GM19452 (cell line): ENCODE measurements at regions not wholly inside any gene's neighbourhood (a gene's known extent, or its start where the extent isn't known, plus 50 kb on each side); places are given as distances from the start of the nearest gene placed in this dataset.

Experiments used
- ATAC-seq: cut with Tn5 transposase; IDR thresholded peaks from one replicate; pipeline ENCODE4 v1.9.1; 2021; ENCODE audit not compliant: unreplicated experiment

DNA sequence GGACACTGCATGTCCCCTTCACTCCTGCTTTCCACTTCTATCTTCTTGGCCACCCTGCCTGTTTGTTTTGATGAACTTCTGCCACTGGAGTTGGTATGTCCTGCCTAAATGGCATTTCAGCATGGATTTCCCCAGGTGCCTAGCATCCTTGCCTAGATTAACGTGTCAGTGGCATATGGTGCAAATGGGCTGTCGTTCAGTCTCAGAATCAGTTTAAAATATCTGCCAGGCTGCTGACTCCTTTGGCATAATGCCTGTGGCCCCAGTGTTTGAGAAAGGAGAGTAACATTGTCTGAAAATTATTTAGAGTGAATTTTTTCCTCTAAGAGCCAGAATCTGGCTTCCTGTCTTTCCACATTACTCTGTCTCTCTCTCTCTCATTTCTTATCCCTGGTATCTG lies 64.9 kb upstream of the BARHL2 start:
- ATAC-seq = no peak

DNA sequence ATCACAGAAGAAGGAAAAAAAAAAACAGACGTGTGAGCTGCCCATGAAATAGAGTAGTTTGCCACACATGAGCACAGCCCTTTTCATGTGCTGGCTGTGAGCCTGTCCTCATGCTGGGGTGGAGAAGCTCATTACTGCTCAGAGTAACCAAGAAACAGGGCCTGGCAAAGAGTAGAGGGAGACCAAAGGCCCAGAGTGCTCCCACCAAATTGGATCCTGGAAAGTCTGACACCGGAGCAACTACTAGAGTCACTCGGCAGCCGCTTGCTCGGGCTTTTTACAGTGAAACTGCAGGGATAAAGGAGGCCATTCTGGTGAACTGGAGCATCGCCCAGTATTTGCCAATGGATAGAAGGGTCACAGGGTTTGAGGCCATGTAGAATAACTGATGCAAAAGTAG lies 64.4 kb upstream of the BARHL2 start:
- no peak for ATAC-seq

DNA sequence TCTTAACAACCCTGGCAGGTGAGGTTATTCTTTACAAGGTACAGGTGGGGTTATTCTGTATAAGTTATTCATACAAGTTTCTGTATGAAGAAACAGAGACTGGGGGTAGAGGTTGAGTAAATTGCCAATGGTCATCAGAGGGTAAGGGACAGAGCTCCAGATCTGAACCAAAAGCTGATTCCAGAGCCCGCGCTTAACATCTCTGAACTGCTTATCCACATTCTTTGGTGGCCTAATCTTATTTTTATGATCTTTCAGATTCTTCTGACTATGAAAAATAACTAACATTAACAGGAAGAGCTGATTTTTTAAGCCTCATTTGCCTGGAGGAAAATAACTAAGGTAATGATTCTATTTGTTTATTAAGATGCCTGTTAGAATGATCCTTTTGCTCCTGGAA lies 63.9 kb upstream of the BARHL2 start:
- no peak for ATAC-seq

DNA sequence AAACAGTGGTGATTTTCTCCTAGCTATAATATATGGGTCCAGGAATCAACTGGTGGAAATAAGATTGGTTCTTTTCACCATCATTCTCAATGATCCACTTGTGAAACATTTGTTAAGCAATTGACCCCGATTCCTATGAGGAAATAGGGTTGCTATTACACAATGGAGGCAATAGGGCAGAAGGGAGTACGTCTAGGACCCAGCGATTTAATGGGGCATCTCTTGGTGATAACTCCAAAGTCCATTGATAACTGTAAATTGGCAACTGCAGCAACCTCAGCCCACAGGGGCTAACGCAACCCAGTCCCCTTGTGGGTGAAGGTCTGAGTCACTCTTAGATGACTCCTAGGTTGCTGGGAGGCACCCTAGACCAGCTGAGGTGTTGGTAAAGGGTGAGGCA lies 62.5 kb upstream of the BARHL2 start:
- ATAC-seq = no peak

DNA sequence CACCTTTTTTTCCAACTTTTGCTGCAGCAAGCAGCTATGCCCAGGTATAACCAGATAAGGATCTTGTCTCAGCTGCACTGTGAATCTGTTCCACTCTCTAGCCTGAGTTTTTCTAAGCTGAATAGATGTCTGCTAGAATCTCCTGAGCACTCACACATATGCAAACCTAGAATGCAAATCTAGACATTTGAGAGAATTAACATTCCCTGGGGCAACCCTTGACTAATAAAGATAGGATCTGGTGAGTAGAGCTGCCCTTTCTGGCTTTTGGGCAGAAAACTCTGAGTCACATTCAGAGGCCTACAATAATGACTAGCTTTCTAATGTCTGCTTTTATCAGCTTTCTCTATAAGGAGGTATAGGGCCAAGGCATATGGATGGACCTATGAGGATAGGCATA lies 61.4 kb upstream of the BARHL2 start:
- no peak for ATAC-seq

DNA sequence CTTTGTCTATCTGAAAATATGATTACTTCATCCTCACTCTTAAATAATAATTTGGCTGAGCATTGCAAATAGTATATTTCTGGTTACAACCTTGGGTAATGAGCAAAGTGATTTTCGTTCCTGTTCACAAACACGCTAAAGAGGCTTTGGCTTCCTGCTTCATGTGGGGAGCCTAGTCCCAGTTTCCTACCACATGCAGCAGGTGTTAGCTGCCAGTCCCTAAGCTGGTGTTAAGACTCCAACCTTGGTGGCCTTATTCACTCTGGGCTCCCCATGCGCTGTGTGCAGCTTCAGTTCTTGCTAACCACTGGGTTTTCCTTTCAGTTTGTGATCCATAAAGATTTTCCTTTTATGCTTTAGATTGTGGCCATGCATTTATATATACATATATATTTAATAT lies 56.7 kb upstream of the BARHL2 start:
- no peak for ATAC-seq

DNA sequence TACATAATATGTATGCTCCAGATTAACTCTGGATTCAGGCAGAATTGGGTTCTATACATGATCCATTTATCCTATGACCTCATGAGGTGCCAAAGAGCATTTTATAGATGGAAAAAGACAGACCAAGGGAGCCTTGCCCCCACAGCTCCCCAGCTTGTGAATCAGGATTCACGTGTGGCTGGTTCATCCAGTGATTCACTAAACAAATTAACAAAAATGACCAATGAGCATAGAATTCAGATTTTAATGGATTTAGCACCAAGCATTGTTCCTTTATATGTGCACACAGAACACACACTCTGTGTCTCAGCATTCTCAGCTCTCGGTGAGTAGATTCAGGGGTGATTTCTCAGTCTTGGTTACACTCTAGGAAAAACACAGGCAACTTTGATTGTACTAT lies 51.7 kb upstream of the BARHL2 start:
- no peak for ATAC-seq

DNA sequence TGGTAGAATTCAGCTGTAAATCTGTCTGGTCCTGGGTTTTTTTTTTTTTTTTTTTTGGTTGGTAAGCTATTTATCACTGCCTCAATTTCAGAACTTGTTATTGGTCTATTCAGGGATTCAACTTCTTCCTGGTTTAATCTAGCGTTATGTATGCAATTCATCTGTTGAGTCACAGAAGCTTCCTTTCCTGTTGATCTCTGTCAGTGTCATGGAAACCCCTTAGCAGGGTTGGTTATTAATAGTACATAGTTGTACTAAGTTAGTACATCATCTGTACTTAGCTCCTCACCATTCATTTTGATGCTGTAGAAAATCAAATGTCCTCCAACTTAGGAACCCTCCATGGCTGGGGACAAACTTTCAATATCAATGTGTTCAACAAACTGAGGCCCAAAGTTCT lies 51.0 kb upstream of the BARHL2 start:
- no peak for ATAC-seq
